ENCODE measurements at regions not wholly inside any gene's neighbourhood (a gene's known extent, or its start where the extent isn't known, plus 50 kb on each side); places are given as distances from the start of the nearest gene placed in this dataset.

DNA sequence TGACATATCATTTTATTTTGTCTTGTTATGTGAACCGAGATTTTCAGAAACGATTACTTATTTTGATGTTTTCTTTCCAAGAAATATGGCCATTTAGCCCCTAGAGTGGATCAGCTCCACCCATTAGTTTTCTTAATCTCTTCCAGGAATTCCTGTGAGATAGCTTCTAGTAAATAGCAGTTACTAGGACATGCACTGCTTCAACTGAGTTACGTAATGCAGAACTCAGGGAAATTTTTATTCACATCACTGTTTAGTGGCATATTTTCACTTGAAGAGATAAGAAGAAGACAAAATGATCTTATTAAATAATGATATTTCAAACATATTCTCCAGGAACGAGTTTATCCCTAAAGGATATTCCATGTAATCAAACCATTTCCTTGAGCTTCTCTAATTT is 573.5 kb upstream of the CNTNAP5 start:
- no peak for TF ChIP-seq YY1 (IDR thresholded peaks at IDR 0.05; ENCODE audit: insufficient read depth, insufficient read length)
- no peak for TF ChIP-seq ZNF274 (IDR thresholded peaks at IDR 0.05; ENCODE audit: low read depth, low read length)
